ENCODE measurements at regions not wholly inside any gene's neighbourhood (a gene's known extent, or its start where the extent isn't known, plus 50 kb on each side); places are given as distances from the start of the nearest gene placed in this dataset.
A peak's percentile ranks its signal among the peaks of the same experiment; 100 is the strongest.
"Not testable (repeated sequence)": the region's sequence is repeated elsewhere in the genome, so short reads cannot be mapped to it uniquely, and the experiment has no call there.

- in situ Hi-C loops (cut with HindIII; ENCODE audit: low pct_ligation_motif_present, low pct_unique_long_range_greater_than_20kb, low sequenced_read_pairs); DNase-seq: not testable (repeated sequence)
Measured at GRCh38 chr17:30653038-30653437, 171.5 kb downstream of the CRLF3 start.

GRCh38 chr17:30650149-30650548, 172.9 kb downstream of the GOSR1 start:
- in situ Hi-C loops (cut with HindIII; ENCODE audit: low pct_ligation_motif_present, low pct_unique_long_range_greater_than_20kb, low sequenced_read_pairs); DNase-seq: not testable (repeated sequence)

- in situ Hi-C loops (cut with HindIII; ENCODE audit: low pct_ligation_motif_present, low pct_unique_long_range_greater_than_20kb, low sequenced_read_pairs); DNase-seq: not testable (repeated sequence)
Measured at GRCh38 chr17:30648015-30648620, 170.9 kb downstream of the GOSR1 start.

GRCh38 chr17:30645875-30646274, 168.7 kb downstream of the GOSR1 start:
- DNase-seq, result not testable (repeated sequence)

GRCh38 chr17:30644713-30645112, 167.5 kb downstream of the GOSR1 start:
- in situ Hi-C loops (cut with HindIII; ENCODE audit: low pct_ligation_motif_present, low pct_unique_long_range_greater_than_20kb, low sequenced_read_pairs); DNase-seq: not testable (repeated sequence)

More at GRCh38 chr17:30645875-30646274, 168.7 kb downstream of the GOSR1 start:
- in situ Hi-C loops (cut with HindIII; ENCODE audit: low pct_ligation_motif_present, low pct_unique_long_range_greater_than_20kb, low sequenced_read_pairs), result not testable (repeated sequence)

GRCh38 chr17:30644287-30644686, 167.1 kb downstream of the GOSR1 start:
- in situ Hi-C loops (cut with HindIII; ENCODE audit: low pct_ligation_motif_present, low pct_unique_long_range_greater_than_20kb, low sequenced_read_pairs); DNase-seq: not testable (repeated sequence)

- DNase-seq; in situ Hi-C loops (cut with HindIII; ENCODE audit: low pct_ligation_motif_present, low pct_unique_long_range_greater_than_20kb, low sequenced_read_pairs): not testable (repeated sequence)
Measured at GRCh38 chr17:30641428-30641827, 164.2 kb downstream of the GOSR1 start.

GRCh38 chr17:30639391-30639790, 162.2 kb downstream of the GOSR1 start:
- in situ Hi-C loops (cut with HindIII; ENCODE audit: low pct_ligation_motif_present, low pct_unique_long_range_greater_than_20kb, low sequenced_read_pairs); DNase-seq: not testable (repeated sequence)

- in situ Hi-C loops (cut with HindIII; ENCODE audit: low pct_ligation_motif_present, low pct_unique_long_range_greater_than_20kb, low sequenced_read_pairs); DNase-seq: not testable (repeated sequence)
Measured at GRCh38 chr17:30638968-30639367, 161.8 kb downstream of the GOSR1 start.

- DNase-seq; in situ Hi-C loops (cut with HindIII; ENCODE audit: low pct_ligation_motif_present, low pct_unique_long_range_greater_than_20kb, low sequenced_read_pairs): not testable (repeated sequence)
Measured at GRCh38 chr17:30631651-30632050, 154.4 kb downstream of the GOSR1 start.

- DNase-seq; in situ Hi-C loops (cut with HindIII; ENCODE audit: low pct_ligation_motif_present, low pct_unique_long_range_greater_than_20kb, low sequenced_read_pairs): not testable (repeated sequence)
Measured at GRCh38 chr17:30625380-30625779, 148.2 kb downstream of the GOSR1 start.

GRCh38 chr17:30624180-30624579, 147.0 kb downstream of the GOSR1 start:
- DNase-seq; in situ Hi-C loops (cut with HindIII; ENCODE audit: low pct_ligation_motif_present, low pct_unique_long_range_greater_than_20kb, low sequenced_read_pairs): not testable (repeated sequence)

- DNase-seq; in situ Hi-C loops (cut with HindIII; ENCODE audit: low pct_ligation_motif_present, low pct_unique_long_range_greater_than_20kb, low sequenced_read_pairs): not testable (repeated sequence)
Measured at GRCh38 chr17:30609682-30610081, 132.5 kb downstream of the GOSR1 start.

- no peak for DNase-seq
- in situ Hi-C loops (cut with HindIII; ENCODE audit: low pct_ligation_motif_present, low pct_unique_long_range_greater_than_20kb, low sequenced_read_pairs), result no loop called here
Measured at GRCh38 chr17:30605523-30605922, 128.3 kb downstream of the GOSR1 start.

- in situ Hi-C loops (cut with HindIII; ENCODE audit: low pct_ligation_motif_present, low pct_unique_long_range_greater_than_20kb, low sequenced_read_pairs), result no loop called here
- no peak for DNase-seq
Measured at GRCh38 chr17:30605027-30605426, 127.8 kb downstream of the GOSR1 start.

GRCh38 chr17:30602396-30602795, 125.2 kb downstream of the GOSR1 start:
- in situ Hi-C loops (cut with HindIII; ENCODE audit: low pct_ligation_motif_present, low pct_unique_long_range_greater_than_20kb, low sequenced_read_pairs); DNase-seq: not testable (repeated sequence)

- in situ Hi-C loops (cut with HindIII; ENCODE audit: low pct_ligation_motif_present, low pct_unique_long_range_greater_than_20kb, low sequenced_read_pairs), result not testable (repeated sequence)
- DNase-seq, result peak; percentile 41
Measured at GRCh38 chr17:30601984-30602383, 124.8 kb downstream of the GOSR1 start.

- peak; percentile 29 for DNase-seq
- in situ Hi-C loops (cut with HindIII; ENCODE audit: low pct_ligation_motif_present, low pct_unique_long_range_greater_than_20kb, low sequenced_read_pairs), result no loop called here
Measured at GRCh38 chr17:30600830-30601494, 123.8 kb downstream of the GOSR1 start.

- in situ Hi-C loops (cut with HindIII; ENCODE audit: low pct_ligation_motif_present, low pct_unique_long_range_greater_than_20kb, low sequenced_read_pairs), result no loop called here
- DNase-seq, result peak; percentile 85
Measured at GRCh38 chr17:30600060-30600829, 123.0 kb downstream of the GOSR1 start.
